ENCODE measurements at regions not wholly inside any gene's neighbourhood (a gene's known extent, or its start where the extent isn't known, plus 50 kb on each side); places are given as distances from the start of the nearest gene placed in this dataset.

- no peak for DNase-seq
- no peak for TF ChIP-seq CTCF (IDR thresholded peaks at IDR 0.05)
- no peak for TF ChIP-seq POLR2A (IDR thresholded peaks at IDR 0.05)
Measured at GRCh38 chr2:18282026-18282425, 278.4 kb downstream of the RDH14 start.

GRCh38 chr2:18276583-18277075 lies 283.8 kb downstream of the RDH14 start:
- H3K27me3 ChIP-seq = no peaks in the 10 kb centered on the region

More at GRCh38 chr2:18282026-18282425, 278.4 kb downstream of the RDH14 start:
- no peaks in the 10 kb centered on the region for H3K27me3 ChIP-seq
- H3K4me1 ChIP-seq = no peaks in the 10 kb centered on the region
- no peaks in the 10 kb centered on the region for H3K9me3 ChIP-seq
- no peaks in the 10 kb centered on the region for H3K36me3 ChIP-seq (ENCODE audit: low read depth, missing control alignments)
- no peak overlapping the region for H3K27ac ChIP-seq
- intact Hi-C loops (cut with DNase I; ENCODE audit: low total_unique reads) = no loop called here
- no peak overlapping the region for H3K4me3 ChIP-seq

DNA sequence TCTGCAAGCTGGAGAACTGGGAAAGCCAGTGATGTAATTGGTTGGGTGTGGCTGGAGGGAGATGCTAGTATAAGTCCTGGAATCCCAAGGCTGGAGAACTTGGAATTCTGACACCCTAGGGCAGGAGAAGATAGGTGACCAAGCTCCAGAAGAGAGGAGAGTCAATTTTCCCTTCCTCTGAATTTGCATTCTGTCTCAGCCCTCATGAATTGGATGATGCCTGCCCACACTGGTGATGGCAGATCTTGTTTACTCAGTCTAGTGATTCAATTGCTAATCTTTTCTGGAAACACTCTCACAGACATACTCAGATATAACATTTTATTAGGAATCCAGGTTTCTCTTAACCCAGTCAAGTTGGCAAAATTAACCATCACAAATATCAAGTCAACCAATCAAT lies 287.2 kb downstream of the RDH14 start:
- no peak for TF ChIP-seq CTCF (IDR thresholded peaks at IDR 0.05)
- no peak for TF ChIP-seq POLR2A (IDR thresholded peaks at IDR 0.05)
- no peaks in the 10 kb centered on the region for H3K27me3 ChIP-seq

More at GRCh38 chr2:18276583-18277075, 283.8 kb downstream of the RDH14 start:
- intact Hi-C loops (cut with DNase I; ENCODE audit: low total_unique reads) = no loop called here
- Histone ChIP-seq H3K4me1 (no peaks in the 10 kb centered on the region), H3K4me3 (no peak overlapping the region), H3K36me3 (ENCODE audit: low read depth, missing control alignments) (no peaks in the 10 kb centered on the region), H3K9me3 (no peaks in the 10 kb centered on the region), H3K27ac (no peak overlapping the region)
- WGBS, 2 donors = 81 to 93% methylated on average over 4 of the region's 4 CpGs
- TF ChIP-seq POLR2A (IDR thresholded peaks at IDR 0.05) = no peak
- no peak for TF ChIP-seq CTCF (IDR thresholded peaks at IDR 0.05)
- no peak for DNase-seq

GRCh38 chr2:18272148-18272494 lies 288.3 kb downstream of the RDH14 start:
- DNase-seq = no peak
- intact Hi-C loops (cut with DNase I; ENCODE audit: low total_unique reads) = no loop called here
- peak overlapping the region in 1 of 2 donors; percentile 26 for H3K4me3 ChIP-seq
- H3K9me3 ChIP-seq = no peaks in the 10 kb centered on the region
- H3K4me1 ChIP-seq = no peaks in the 10 kb centered on the region
- H3K27me3 ChIP-seq = no peaks in the 10 kb centered on the region
- 51 to 54% methylated on average over 4 to 8 of the region's 10 CpGs for WGBS, 2 donors
- no peaks in the 10 kb centered on the region for H3K36me3 ChIP-seq (ENCODE audit: low read depth, missing control alignments)
- H3K27ac ChIP-seq = no peak overlapping the region
- no peak for TF ChIP-seq POLR2A (IDR thresholded peaks at IDR 0.05)
- no peak for TF ChIP-seq CTCF (IDR thresholded peaks at IDR 0.05)

More for the DNA sequence above, 287.2 kb downstream of the RDH14 start:
- no peak overlapping the region for H3K27ac ChIP-seq
- intact Hi-C loops (cut with DNase I; ENCODE audit: low total_unique reads) = no loop called here
- H3K9me3 ChIP-seq = no peaks in the 10 kb centered on the region
- no peaks in the 10 kb centered on the region for H3K4me1 ChIP-seq
- H3K4me3 ChIP-seq = no peak overlapping the region
- H3K36me3 ChIP-seq (ENCODE audit: low read depth, missing control alignments) = no peaks in the 10 kb centered on the region
- DNase-seq = no peak

DNA sequence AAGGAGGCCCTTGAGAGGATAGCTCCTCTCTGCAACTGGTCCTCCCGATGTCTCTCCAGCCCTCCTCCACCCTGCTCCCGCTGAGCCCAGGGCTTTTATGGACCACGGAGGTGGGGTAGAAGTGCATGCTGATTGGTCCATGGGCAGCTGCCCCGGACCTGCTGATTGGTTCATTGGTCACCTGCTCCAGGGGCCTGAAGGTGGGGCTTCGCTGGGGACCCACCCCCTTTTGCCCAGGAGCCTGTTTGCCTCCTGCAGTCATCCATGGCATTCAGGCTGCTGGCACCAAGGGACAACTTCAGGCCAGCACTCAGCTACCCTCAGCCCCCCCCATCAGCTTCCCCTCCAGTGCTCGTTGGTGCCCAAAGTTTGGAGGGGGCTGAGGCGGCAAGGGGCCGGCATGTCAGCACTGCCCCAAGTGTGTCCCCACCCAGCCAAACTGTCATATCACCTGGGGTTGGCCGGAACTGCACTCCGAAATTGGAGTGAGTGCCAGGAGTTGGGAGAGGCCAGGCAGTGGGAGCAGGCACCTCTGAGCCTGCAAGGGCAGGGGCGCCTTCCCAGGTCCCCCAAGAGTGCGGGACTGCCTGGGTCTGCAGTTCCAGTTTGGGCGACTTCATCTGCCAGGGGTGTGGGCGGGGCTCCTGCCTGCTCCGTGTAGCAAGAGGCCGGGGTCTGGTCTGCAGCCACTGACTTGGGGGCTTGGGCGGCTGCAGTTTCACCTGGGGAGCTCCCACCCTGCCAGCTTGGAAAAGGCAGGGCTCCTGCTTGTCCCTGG lies 288.9 kb downstream of the RDH14 start:
- Histone ChIP-seq H3K27ac (no peak overlapping the region), H3K4me1 (no peaks in the 10 kb centered on the region), H3K4me3 (peak overlapping the region in 1 of 2 donors; percentile 26), H3K9me3 (no peaks in the 10 kb centered on the region), H3K27me3 (no peaks in the 10 kb centered on the region), H3K36me3 (ENCODE audit: low read depth, missing control alignments) (no peaks in the 10 kb centered on the region)
- 67 to 80% methylated on average over 11 to 17 of the region's 17 CpGs for WGBS, 2 donors
- peak; percentile 18 for DNase-seq
- intact Hi-C loops (cut with DNase I; ENCODE audit: low total_unique reads) = no loop called here
- TF ChIP-seq POLR2A (IDR thresholded peaks at IDR 0.05) = no peak
- no peak for TF ChIP-seq CTCF (IDR thresholded peaks at IDR 0.05)

All from testis (tissue), 2 donors.